Endothelial cell (in vitro differentiated cells): ENCODE measurements at regions not wholly inside any gene's neighbourhood (a gene's known extent, or its start where the extent isn't known, plus 50 kb on each side); places are given as distances from the start of the nearest gene placed in this dataset.

Source experiments
- DNase-seq: peaks from one replicate; pipeline ENCODE4 v3.0.0; 2021; ENCODE audit warnings: low spot score
- H3K27ac Mint-ChIP-seq: one replicate; pipeline ENCODE4 v1.8.0; 2021; ENCODE audit warnings: mixed read lengths, inconsistent platforms; ENCODE audit not compliant: unreplicated experiment
- H3K27me3 Mint-ChIP-seq: one replicate; pipeline ENCODE4 v1.8.0; 2021; ENCODE audit warnings: mild to moderate bottlenecking, moderate library complexity, mixed read lengths, inconsistent platforms; ENCODE audit not compliant: unreplicated experiment
- H3K36me3 Mint-ChIP-seq: one replicate; pipeline ENCODE4 v1.8.0; 2021; ENCODE audit warnings: mild to moderate bottlenecking, low read depth, mixed read lengths, inconsistent platforms; ENCODE audit not compliant: unreplicated experiment
- H3K4me1 Mint-ChIP-seq: one replicate; pipeline ENCODE4 v1.8.0; 2021; ENCODE audit warnings: mild to moderate bottlenecking, mixed read lengths, inconsistent platforms; ENCODE audit not compliant: unreplicated experiment
- H3K4me3 Mint-ChIP-seq: one replicate; pipeline ENCODE4 v1.8.0; 2021; ENCODE audit warnings: mild to moderate bottlenecking, mixed read lengths, inconsistent platforms; ENCODE audit not compliant: unreplicated experiment
- H3K9me3 Mint-ChIP-seq: one replicate; pipeline ENCODE4 v1.8.0; 2021; ENCODE audit warnings: mixed read lengths, inconsistent platforms; ENCODE audit not compliant: unreplicated experiment
- CTCF ChIP-seq: fragments of 200-600 bp; sonication (generic); IDR thresholded peaks from one replicate; pipeline ENCODE4 v1.5.0; 2021; ENCODE audit warnings: antibody characterized with exemption; ENCODE audit not compliant: unreplicated experiment

DNA sequence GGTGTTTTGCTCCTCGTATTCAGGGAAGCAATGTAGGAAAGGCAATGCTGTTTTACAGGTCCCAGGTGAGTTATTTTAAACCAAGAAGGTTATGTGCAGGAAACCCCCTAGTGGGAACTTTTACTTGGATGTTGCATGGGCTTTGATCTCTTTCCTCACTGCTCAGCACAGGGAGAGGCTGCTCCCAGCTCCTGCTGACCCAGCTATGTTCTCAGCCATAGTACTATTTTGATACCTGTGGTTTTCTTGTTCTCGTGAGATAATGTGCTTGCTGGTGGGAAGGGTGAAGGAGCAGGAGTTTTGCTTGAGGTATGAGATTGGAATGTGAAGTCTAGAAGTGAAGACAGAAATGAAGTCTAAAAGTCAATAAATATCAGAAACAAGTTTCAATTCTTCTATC is 265.6 kb upstream of the FBXL7 start:
- peaks cover 10% of the 10 kb centered on the region for H3K4me1 Mint-ChIP-seq
- peaks cover 1% of the 10 kb centered on the region for H3K9me3 Mint-ChIP-seq
- no peak for TF ChIP-seq CTCF
- H3K36me3 Mint-ChIP-seq: no peaks in the 10 kb centered on the region
- no peak overlapping the region for H3K4me3 Mint-ChIP-seq
- H3K27ac Mint-ChIP-seq: no peak overlapping the region
- H3K27me3 Mint-ChIP-seq: no peaks in the 10 kb centered on the region
- no peak for DNase-seq

DNA sequence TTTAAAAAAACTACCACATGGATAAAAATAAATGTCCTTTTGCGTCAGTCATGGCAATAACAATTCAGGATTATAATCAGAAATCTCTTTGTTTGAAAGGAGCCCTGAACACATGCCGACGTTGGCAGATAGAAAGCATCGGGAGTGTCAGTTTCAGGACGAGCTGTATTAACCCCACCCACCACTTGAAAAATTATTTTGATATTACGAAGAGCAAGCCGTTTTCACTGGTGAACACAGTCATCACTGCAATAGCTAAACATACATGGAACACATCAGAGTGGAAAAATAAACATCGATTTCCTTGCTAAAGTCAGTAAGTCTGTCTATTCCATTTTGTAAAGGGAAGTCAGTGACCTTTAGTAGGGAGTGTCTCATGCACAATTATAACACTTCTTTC is 266.4 kb upstream of the FBXL7 start:
- no peak for DNase-seq
- H3K27ac Mint-ChIP-seq: no peak overlapping the region
- TF ChIP-seq CTCF: no peak
- H3K4me1 Mint-ChIP-seq: peaks cover 10% of the 10 kb centered on the region
- no peaks in the 10 kb centered on the region for H3K27me3 Mint-ChIP-seq
- H3K36me3 Mint-ChIP-seq: no peaks in the 10 kb centered on the region
- no peaks in the 10 kb centered on the region for H3K9me3 Mint-ChIP-seq
- no peak overlapping the region for H3K4me3 Mint-ChIP-seq

GRCh38 chr5:15222156-15222555 is 277.8 kb upstream of the FBXL7 start:
- Mint-ChIP-seq H3K9me3 (no peaks in the 10 kb centered on the region), H3K36me3 (no peaks in the 10 kb centered on the region), H3K27ac (no peak overlapping the region), H3K4me3 (no peak overlapping the region), H3K4me1 (no peaks in the 10 kb centered on the region), H3K27me3 (no peaks in the 10 kb centered on the region)
- DNase-seq: no peak
- no peak for TF ChIP-seq CTCF

DNA sequence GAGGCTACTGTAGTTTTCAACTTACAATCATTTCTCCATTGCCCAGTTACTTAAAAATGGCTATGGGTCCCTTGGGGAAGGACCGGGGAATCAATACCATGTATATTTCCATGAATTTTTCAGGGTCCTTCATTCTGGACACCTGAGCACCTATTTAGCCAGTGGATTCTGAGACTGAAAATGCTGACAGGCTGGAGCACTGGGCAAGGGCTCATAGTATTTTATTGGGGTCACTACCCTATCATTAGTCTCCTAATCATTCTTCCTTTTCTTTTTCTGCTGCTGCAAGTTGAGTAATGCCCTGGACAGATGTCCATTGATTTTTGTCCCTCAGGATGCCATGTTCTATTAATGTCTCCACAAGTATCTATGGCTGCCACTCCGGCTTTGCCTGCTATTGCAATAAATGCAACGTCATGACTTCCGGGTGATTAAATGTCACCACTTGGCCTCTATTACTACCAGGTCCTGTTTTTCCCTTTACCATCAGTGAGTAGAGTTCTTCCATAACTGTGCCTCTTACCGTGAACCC is 279.3 kb upstream of the FBXL7 start:
- no peak for DNase-seq
- no peak for TF ChIP-seq CTCF
- Mint-ChIP-seq H3K9me3 (no peaks in the 10 kb centered on the region), H3K27me3 (no peaks in the 10 kb centered on the region), H3K4me3 (no peak overlapping the region), H3K4me1 (no peaks in the 10 kb centered on the region), H3K27ac (no peak overlapping the region), H3K36me3 (no peaks in the 10 kb centered on the region)

GRCh38 chr5:15215056-15215455 is 284.9 kb upstream of the FBXL7 start:
- H3K4me3 Mint-ChIP-seq: no peak overlapping the region
- no peak for DNase-seq

More at GRCh38 chr5:15215056-15215455, 284.9 kb upstream of the FBXL7 start:
- H3K9me3 Mint-ChIP-seq: no peaks in the 10 kb centered on the region
- no peak for TF ChIP-seq CTCF
- no peak overlapping the region for H3K27ac Mint-ChIP-seq
- no peaks in the 10 kb centered on the region for H3K27me3 Mint-ChIP-seq
- no peaks in the 10 kb centered on the region for H3K36me3 Mint-ChIP-seq
- H3K4me1 Mint-ChIP-seq: no peaks in the 10 kb centered on the region
